GM18517 (cell line): ENCODE measurements at regions not wholly inside any gene's neighbourhood (a gene's known extent, or its start where the extent isn't known, plus 50 kb on each side); places are given as distances from the start of the nearest gene placed in this dataset.
"Not testable (repeated sequence)": the region's sequence is repeated elsewhere in the genome, so short reads cannot be mapped to it uniquely, and the experiment has no call there.

Experiments
- ATAC-seq: cut with Tn5 transposase; IDR thresholded peaks from one replicate; pipeline ENCODE4 v1.9.1; 2021; ENCODE audit warnings: mild to moderate bottlenecking, moderate library complexity; ENCODE audit not compliant: unreplicated experiment

- no peak for ATAC-seq
Measured at GRCh38 chr2:134009440-134009839, 244.4 kb upstream of the MGAT5 start.

GRCh38 chr2:134009906-134010305 is 244.0 kb upstream of the MGAT5 start:
- not testable (repeated sequence) for ATAC-seq

- no peak for ATAC-seq
Measured at GRCh38 chr2:134011936-134012586, 241.8 kb upstream of the MGAT5 start.

- no peak for ATAC-seq
Measured at GRCh38 chr2:134014196-134014960, 239.5 kb upstream of the MGAT5 start.

- no peak for ATAC-seq
Measured at GRCh38 chr2:134019871-134020270, 234.0 kb upstream of the MGAT5 start.

- ATAC-seq, result no peak
Measured at GRCh38 chr2:134020608-134021007, 233.3 kb upstream of the MGAT5 start.

GRCh38 chr2:134021830-134022524 is 231.9 kb upstream of the MGAT5 start:
- ATAC-seq, result peak; percentile 99

GRCh38 chr2:134023854-134024253 is 230.0 kb upstream of the MGAT5 start:
- ATAC-seq, result no peak

GRCh38 chr2:134027980-134028379 is 225.9 kb upstream of the MGAT5 start:
- ATAC-seq, result no peak

GRCh38 chr2:134029418-134029817 is 224.5 kb upstream of the MGAT5 start:
- ATAC-seq, result no peak

GRCh38 chr2:134031539-134031938 is 222.3 kb upstream of the MGAT5 start:
- ATAC-seq, result no peak

- no peak for ATAC-seq
Measured at GRCh38 chr2:134035605-134036370, 218.1 kb upstream of the MGAT5 start.

GRCh38 chr2:134039912-134040581 is 213.8 kb upstream of the MGAT5 start:
- ATAC-seq, result peak; percentile 78

- peak; percentile 21 for ATAC-seq
Measured at GRCh38 chr2:134040626-134041172, 213.2 kb upstream of the MGAT5 start.

GRCh38 chr2:134041877-134042276 is 212.0 kb upstream of the MGAT5 start:
- no peak for ATAC-seq

GRCh38 chr2:134043028-134043427 is 210.8 kb upstream of the MGAT5 start:
- ATAC-seq, result not testable (repeated sequence)

GRCh38 chr2:134052173-134052572 is 201.7 kb upstream of the MGAT5 start:
- ATAC-seq, result no peak

GRCh38 chr2:134056173-134056572 is 197.7 kb upstream of the MGAT5 start:
- ATAC-seq, result no peak

- ATAC-seq, result not testable (repeated sequence)
Measured at GRCh38 chr2:134061066-134061465, 192.8 kb upstream of the MGAT5 start.

GRCh38 chr2:134062235-134062634 is 191.6 kb upstream of the MGAT5 start:
- ATAC-seq, result not testable (repeated sequence)
